Liver (tissue), 3 donors: ENCODE measurements at regions not wholly inside any gene's neighbourhood (a gene's known extent, or its start where the extent isn't known, plus 50 kb on each side); places are given as distances from the start of the nearest gene placed in this dataset.

ENCODE experiments used
- ATF3 ChIP-seq: IDR thresholded peaks from 2 replicates; pipeline ENCODE4 v1.6.1; 2016; ENCODE audit warnings: antibody characterized with exemption
- CTCF ChIP-seq: fragments of 150-350 bp; IDR thresholded peaks from 2 replicates; pipeline ENCODE4 v1.5.1; 2017; ENCODE audit warnings: improper control_type of control experiment, low read depth, low read length; ENCODE audit not compliant: missing input control
- GABPA ChIP-seq, 2 donors: IDR thresholded peaks in 1 of 2; conservative IDR thresholded peaks in 1 of 2; 2 replicates each; pipeline ENCODE4 v1.6.1; 2016; ENCODE audit warnings: antibody characterized with exemption in 2 of 2, mild to moderate bottlenecking in 1 of 2, moderate library complexity in 1 of 2
- JUND ChIP-seq, 2 donors: IDR thresholded peaks; 2 replicates each; pipeline ENCODE4 v1.6.1; 2016; ENCODE audit warnings: antibody characterized with exemption in 2 of 2
- MAX ChIP-seq: IDR thresholded peaks from 2 replicates; pipeline ENCODE4 v1.6.1; 2016; ENCODE audit warnings: antibody characterized with exemption
- RAD21 ChIP-seq, 2 donors: IDR thresholded peaks; 2 replicates each; pipeline ENCODE4 v1.6.1; 2016; ENCODE audit warnings: antibody characterized with exemption in 2 of 2, mild to moderate bottlenecking in 2 of 2
- RXRA ChIP-seq, 2 donors: IDR thresholded peaks; 2 replicates each; pipeline ENCODE4 v1.6.1; 2017 to 2018; ENCODE audit warnings: antibody characterized with exemption in 2 of 2, mild to moderate bottlenecking in 1 of 2
- TAF1 ChIP-seq: conservative IDR thresholded peaks from 2 replicates; pipeline ENCODE4 v1.6.1; 2016; ENCODE audit warnings: antibody characterized with exemption, mild to moderate bottlenecking
- donor health status: healthy.
- donor health status: healthy.

- TF ChIP-seq CTCF (no peak), RXRA (IDR thresholded peaks at IDR 0.05) (no peak), MAX (no peak), TAF1 (no peak), ATF3 (no peak), GABPA (IDR thresholded peaks at IDR 0.05 in 1 of 2, conservative IDR thresholded peaks at IDR 0.05 in 1 of 2) (no peak), RAD21 (IDR thresholded peaks at IDR 0.05) (no peak), JUND (IDR thresholded peaks at IDR 0.05) (no peak)
Measured at GRCh38 chr16:79898703-79899102, 298.2 kb upstream of the MAF start.
